B cell (primary cell): ENCODE measurements at regions not wholly inside any gene's neighbourhood (a gene's known extent, or its start where the extent isn't known, plus 50 kb on each side); places are given as distances from the start of the nearest gene placed in this dataset.
"Not testable (repeated sequence)": the region's sequence is repeated elsewhere in the genome, so short reads cannot be mapped to it uniquely, and the experiment has no call there.

Source experiments
- EZH2 ChIP-seq: IDR thresholded peaks from 2 replicates; pipeline ENCODE4 v1.6.1; 2012; ENCODE audit warnings: borderline replicate concordance, low read depth, mild to moderate bottlenecking, moderate library complexity, low read length; ENCODE audit not compliant: insufficient read depth, poor library complexity, severe bottlenecking
- TF ChIP-seq, protein P1 (sequence below): fragments of 200-600 bp; IDR thresholded peaks from one replicate; pipeline ENCODE4 v1.8.0; 2022; ENCODE audit warnings: antibody characterized with exemption, mild to moderate bottlenecking

DNA sequence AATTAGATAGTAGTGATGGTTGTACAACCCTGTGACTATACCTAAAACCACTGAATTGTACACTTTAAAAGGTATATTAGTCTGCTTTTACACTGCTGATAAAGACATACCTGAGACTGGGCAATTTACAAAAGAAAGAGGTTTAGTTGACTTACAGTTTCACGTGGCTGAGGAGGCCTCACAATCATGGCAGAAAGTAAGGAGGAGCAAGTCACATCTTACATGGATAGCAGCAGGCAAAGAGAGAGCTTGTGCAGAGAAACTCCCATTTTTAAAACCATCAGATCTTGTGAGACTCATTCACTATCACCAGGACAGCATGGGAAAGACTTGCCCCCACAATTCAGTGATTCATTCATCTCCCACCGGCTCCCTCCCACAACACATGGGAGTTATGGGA is 379.9 kb downstream of the RRAGC start:
- TF ChIP-seq, protein P1, sequence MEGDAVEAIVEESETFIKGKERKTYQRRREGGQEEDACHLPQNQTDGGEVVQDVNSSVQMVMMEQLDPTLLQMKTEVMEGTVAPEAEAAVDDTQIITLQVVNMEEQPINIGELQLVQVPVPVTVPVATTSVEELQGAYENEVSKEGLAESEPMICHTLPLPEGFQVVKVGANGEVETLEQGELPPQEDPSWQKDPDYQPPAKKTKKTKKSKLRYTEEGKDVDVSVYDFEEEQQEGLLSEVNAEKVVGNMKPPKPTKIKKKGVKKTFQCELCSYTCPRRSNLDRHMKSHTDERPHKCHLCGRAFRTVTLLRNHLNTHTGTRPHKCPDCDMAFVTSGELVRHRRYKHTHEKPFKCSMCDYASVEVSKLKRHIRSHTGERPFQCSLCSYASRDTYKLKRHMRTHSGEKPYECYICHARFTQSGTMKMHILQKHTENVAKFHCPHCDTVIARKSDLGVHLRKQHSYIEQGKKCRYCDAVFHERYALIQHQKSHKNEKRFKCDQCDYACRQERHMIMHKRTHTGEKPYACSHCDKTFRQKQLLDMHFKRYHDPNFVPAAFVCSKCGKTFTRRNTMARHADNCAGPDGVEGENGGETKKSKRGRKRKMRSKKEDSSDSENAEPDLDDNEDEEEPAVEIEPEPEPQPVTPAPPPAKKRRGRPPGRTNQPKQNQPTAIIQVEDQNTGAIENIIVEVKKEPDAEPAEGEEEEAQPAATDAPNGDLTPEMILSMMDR = not testable (repeated sequence)
- not testable (repeated sequence) for TF ChIP-seq EZH2
